IPS DF 6.9 (cell line): ENCODE measurements at regions not wholly inside any gene's neighbourhood (a gene's known extent, or its start where the extent isn't known, plus 50 kb on each side); places are given as distances from the start of the nearest gene placed in this dataset.
"Not testable (repeated sequence)": the region's sequence is repeated elsewhere in the genome, so short reads cannot be mapped to it uniquely, and the experiment has no call there.

Experiments used
- DNase-seq: peaks from one replicate; pipeline ENCODE4 v3.0.0-alpha.2; 2013; ENCODE audit warnings: low read depth, low spot score
- H3K27ac ChIP-seq: one replicate; pipeline ENCODE4 v1.5.1; 2013; ENCODE audit warnings: low read length, control low read depth
- H3K27me3 ChIP-seq: 2 replicates; pipeline ENCODE4 v1.6.1; 2013; ENCODE audit warnings: mild to moderate bottlenecking, low read length; ENCODE audit not compliant: control insufficient read depth, insufficient read depth
- H3K36me3 ChIP-seq: 2 replicates; pipeline ENCODE4 v1.6.1; 2013; ENCODE audit warnings: low read length; ENCODE audit not compliant: control insufficient read depth, insufficient read depth
- H3K4me1 ChIP-seq: 2 replicates; pipeline ENCODE4 v1.6.1; 2013; ENCODE audit warnings: low read length; ENCODE audit not compliant: control insufficient read depth, insufficient read depth
- H3K4me3 ChIP-seq: 2 replicates; pipeline ENCODE4 v1.5.1; 2013; ENCODE audit warnings: mild to moderate bottlenecking, low read length
- H3K9me3 ChIP-seq: 2 replicates; pipeline ENCODE4 v1.6.1; 2013; ENCODE audit warnings: low read length, inconsistent platforms; ENCODE audit not compliant: control insufficient read depth, insufficient read depth
- WGBS: extraction: QIAGEN DNeasy Blood & Tissue Kit; methylation state at CpG from one replicate; pipeline ENCODE4 v1.1.7; 2013; ENCODE audit warnings: mixed read lengths, missing lambda C conversion rate; ENCODE audit not compliant: insufficient read length, insufficient coverage; 5-methylcytosine and 5-hydroxymethylcytosine counted together

DNA sequence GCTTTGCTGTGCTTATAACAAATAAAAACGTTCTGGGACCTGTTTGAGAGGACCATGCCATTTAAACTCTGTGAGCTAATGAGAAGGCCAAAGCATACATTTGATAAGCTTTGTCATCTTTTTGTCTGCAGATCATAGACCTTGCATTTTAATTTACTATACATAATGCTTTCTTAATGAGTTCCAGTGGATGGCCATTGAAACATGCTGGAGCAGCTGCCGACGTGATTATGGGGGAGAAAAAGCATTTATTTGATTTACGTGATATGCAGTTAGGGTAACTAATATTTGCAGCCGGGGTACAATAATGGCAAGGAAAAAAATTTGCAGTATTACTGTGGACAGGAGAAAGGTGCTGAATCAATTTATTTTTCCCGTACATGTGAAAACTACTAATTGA, 240.2 kb downstream of the FAT3 start:
- Histone ChIP-seq H3K27ac (no peak overlapping the region), H3K4me1 (peaks cover 2% of the 10 kb centered on the region; the same call in 1 of the 2 replicates), H3K9me3 (no peaks in the 10 kb centered on the region), H3K4me3 (no peak overlapping the region), H3K36me3 (no peaks in the 10 kb centered on the region), H3K27me3 (no peaks in the 10 kb centered on the region)
- no peak for DNase-seq
- no CpG with 5 or more reads among the region's 6 CpGs for WGBS

- not testable (repeated sequence) for H3K27ac ChIP-seq, H3K9me3 ChIP-seq, H3K27me3 ChIP-seq, H3K4me3 ChIP-seq, DNase-seq, H3K4me1 ChIP-seq, H3K36me3 ChIP-seq
- no CpG with 5 or more reads among the region's 3 CpGs for WGBS
These were observed 240.8 kb downstream of the FAT3 start for GRCh38 chr11:92465410-92465809.

DNA sequence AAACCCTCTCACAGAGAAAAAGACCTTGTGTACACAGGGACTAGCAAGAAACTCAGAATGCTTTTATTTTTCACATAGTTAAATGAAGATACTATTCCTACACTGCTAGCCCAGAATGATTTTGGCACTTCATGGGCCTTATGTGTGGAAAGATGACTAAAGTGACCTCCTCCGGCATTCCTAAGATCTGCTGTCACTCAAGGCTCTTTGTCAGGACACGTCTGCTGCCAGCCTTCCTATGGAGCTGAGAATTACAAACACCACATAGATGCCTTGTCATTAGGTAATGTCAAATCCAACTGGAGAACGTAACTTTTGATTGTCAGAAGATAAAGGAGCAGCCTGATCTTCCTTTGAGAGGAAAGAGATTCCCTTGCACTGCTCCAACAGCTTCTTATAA, 249.1 kb downstream of the FAT3 start:
- Histone ChIP-seq H3K4me3 (no peak overlapping the region), H3K4me1 (no peaks in the 10 kb centered on the region), H3K27me3 (no peaks in the 10 kb centered on the region), H3K27ac (no peak overlapping the region), H3K9me3 (no peaks in the 10 kb centered on the region), H3K36me3 (no peaks in the 10 kb centered on the region)
- DNase-seq = no peak
- WGBS = no CpG with 5 or more reads among the region's 3 CpGs

DNA sequence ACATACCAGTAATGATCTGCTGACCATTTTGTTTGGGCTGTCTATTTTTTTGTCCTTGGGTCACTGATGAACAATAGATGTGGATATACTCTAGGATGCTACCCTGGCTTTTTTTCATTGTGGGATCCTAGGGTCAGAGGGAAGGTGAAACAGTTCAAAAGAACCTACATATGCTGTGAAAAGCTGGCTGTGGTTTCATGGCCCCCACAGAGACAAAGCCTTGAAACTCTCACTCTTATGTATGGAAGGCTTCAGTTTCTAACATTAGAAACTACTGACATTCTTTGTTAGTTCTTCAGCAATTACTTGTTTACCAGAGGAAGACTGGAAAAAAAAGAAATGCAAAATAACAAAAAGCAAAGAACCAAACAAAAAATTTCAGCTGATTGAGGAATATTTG, 250.7 kb downstream of the FAT3 start:
- H3K27me3 ChIP-seq = no peaks in the 10 kb centered on the region
- H3K4me1 ChIP-seq = no peaks in the 10 kb centered on the region
- H3K36me3 ChIP-seq = no peaks in the 10 kb centered on the region
- H3K4me3 ChIP-seq = no peak overlapping the region
- H3K27ac ChIP-seq = no peak overlapping the region
- H3K9me3 ChIP-seq = no peaks in the 10 kb centered on the region
- no peak for DNase-seq

DNA sequence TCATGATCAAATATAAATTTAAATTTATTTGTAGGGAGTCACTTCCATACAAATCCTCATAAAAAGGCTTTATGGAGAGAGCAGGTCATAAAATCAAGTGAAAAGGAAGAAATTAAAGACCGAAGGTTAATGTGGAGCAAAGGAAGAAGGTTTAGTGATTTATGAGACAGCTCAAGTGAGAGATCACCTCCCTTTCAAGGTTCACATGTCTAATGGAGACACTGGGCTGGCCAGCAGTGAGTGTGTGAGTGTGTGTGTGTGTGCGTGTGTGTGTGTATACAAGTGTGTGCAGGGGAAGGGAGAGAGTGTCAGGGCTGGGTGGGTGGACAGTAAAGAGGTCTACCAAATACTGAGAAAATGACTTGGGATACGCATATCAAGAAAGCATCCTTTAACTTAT, 251.2 kb downstream of the FAT3 start:
- WGBS = no CpG with 5 or more reads among the region's 3 CpGs
- Histone ChIP-seq H3K27me3 (no peaks in the 10 kb centered on the region), H3K4me1 (no peaks in the 10 kb centered on the region)

GRCh38 chr11:92477686-92478085, 253.1 kb downstream of the FAT3 start:
- no peak for DNase-seq
- no CpG with 5 or more reads among the region's 3 CpGs for WGBS

More for the DNA sequence above, 251.2 kb downstream of the FAT3 start:
- Histone ChIP-seq H3K27ac (no peak overlapping the region), H3K9me3 (no peaks in the 10 kb centered on the region), H3K4me3 (no peak overlapping the region), H3K36me3 (no peaks in the 10 kb centered on the region)
- no peak for DNase-seq

GRCh38 chr11:92480499-92480898, 255.9 kb downstream of the FAT3 start:
- H3K36me3 ChIP-seq = no peaks in the 10 kb centered on the region
- no peak overlapping the region for H3K27ac ChIP-seq
- no peak overlapping the region for H3K4me3 ChIP-seq
- DNase-seq = no peak
- H3K4me1 ChIP-seq = peaks cover 2% of the 10 kb centered on the region; the same call in 1 of the 2 replicates
- no peaks in the 10 kb centered on the region for H3K9me3 ChIP-seq
- no CpG with 5 or more reads among the region's 1 CpG for WGBS
- H3K27me3 ChIP-seq = no peaks in the 10 kb centered on the region

More at GRCh38 chr11:92477686-92478085, 253.1 kb downstream of the FAT3 start:
- H3K4me3 ChIP-seq = no peak overlapping the region
- H3K27ac ChIP-seq = no peak overlapping the region
- no peaks in the 10 kb centered on the region for H3K9me3 ChIP-seq
- H3K36me3 ChIP-seq = no peaks in the 10 kb centered on the region
- H3K4me1 ChIP-seq = peaks cover 2% of the 10 kb centered on the region; the same call in 1 of the 2 replicates
- H3K27me3 ChIP-seq = no peaks in the 10 kb centered on the region

- Histone ChIP-seq H3K27ac (no peak overlapping the region), H3K4me3 (no peak overlapping the region), H3K27me3 (no peaks in the 10 kb centered on the region), H3K4me1 (peaks cover 2% of the 10 kb centered on the region; the same call in 1 of the 2 replicates), H3K9me3 (no peaks in the 10 kb centered on the region), H3K36me3 (no peaks in the 10 kb centered on the region)
- DNase-seq = no peak
- no CpG with 5 or more reads among the region's 7 CpGs for WGBS
These were observed 258.0 kb downstream of the FAT3 start for GRCh38 chr11:92482492-92483060.

GRCh38 chr11:92484570-92484969, 260.0 kb downstream of the FAT3 start:
- WGBS = no CpG with 5 or more reads among the region's 4 CpGs
- H3K9me3 ChIP-seq = no peaks in the 10 kb centered on the region
- H3K27me3 ChIP-seq = no peaks in the 10 kb centered on the region

GRCh38 chr11:92489826-92490399, 265.3 kb downstream of the FAT3 start:
- H3K27me3 ChIP-seq = no peaks in the 10 kb centered on the region
- no CpG with 5 or more reads among the region's 3 CpGs for WGBS
- H3K4me3 ChIP-seq = no peak overlapping the region
- H3K36me3 ChIP-seq = no peaks in the 10 kb centered on the region
- no peak overlapping the region for H3K27ac ChIP-seq
- DNase-seq = no peak
- H3K9me3 ChIP-seq = no peaks in the 10 kb centered on the region
- no peaks in the 10 kb centered on the region; the same call in 1 of the 2 replicates for H3K4me1 ChIP-seq

More at GRCh38 chr11:92484570-92484969, 260.0 kb downstream of the FAT3 start:
- DNase-seq = no peak
- no peak overlapping the region for H3K27ac ChIP-seq
- peaks cover 2% of the 10 kb centered on the region; the same call in 1 of the 2 replicates for H3K4me1 ChIP-seq
- no peaks in the 10 kb centered on the region for H3K36me3 ChIP-seq
- H3K4me3 ChIP-seq = no peak overlapping the region

GRCh38 chr11:92492372-92492771, 267.8 kb downstream of the FAT3 start:
- Histone ChIP-seq H3K27me3 (no peaks in the 10 kb centered on the region), H3K4me3 (no peak overlapping the region), H3K4me1 (no peaks in the 10 kb centered on the region; the same call in 1 of the 2 replicates), H3K36me3 (no peaks in the 10 kb centered on the region), H3K9me3 (no peaks in the 10 kb centered on the region), H3K27ac (no peak overlapping the region)
- WGBS = no CpG with 5 or more reads among the region's 1 CpG
- no peak for DNase-seq
